Upper lobe of right lung (tissue), 1 donor: ENCODE measurements at regions not wholly inside any gene's neighbourhood (a gene's known extent, or its start where the extent isn't known, plus 50 kb on each side); places are given as distances from the start of the nearest gene placed in this dataset.

ENCODE experiments used
- ATAC-seq: fragments of 200-7000 bp; cut with Tn5 transposase; one replicate; pipeline ENCODE4 v1.9.1; 2020; ENCODE audit warnings: mild to moderate bottlenecking, moderate library complexity
- DNase-seq: peaks from one replicate; pipeline ENCODE4 v3.0.0-alpha.2; 2020
- H3K27ac ChIP-seq: fragments of 200-600 bp; one replicate; pipeline ENCODE4 v1.8.0; 2022
- H3K27me3 ChIP-seq: fragments of 200-600 bp; one replicate; pipeline ENCODE4 v1.8.0; 2022; ENCODE audit warnings: mild to moderate bottlenecking
- H3K36me3 ChIP-seq: fragments of 200-600 bp; one replicate; pipeline ENCODE4 v1.8.0; 2022
- H3K4me1 ChIP-seq: fragments of 200-600 bp; one replicate; pipeline ENCODE4 v1.8.0; 2022
- H3K4me3 ChIP-seq: fragments of 200-600 bp; one replicate; pipeline ENCODE4 v1.8.0; 2022; ENCODE audit warnings: mild to moderate bottlenecking
- H3K9me3 ChIP-seq: fragments of 200-600 bp; one replicate; pipeline ENCODE4 v1.8.0; 2022
- intact Hi-C: fragments of 100-400 bp; cut with DNase I; formaldehyde crosslinking; loops from one replicate; pipeline ENCODE4 v1.11.0; 2022
- TF ChIP-seq, protein P1 (sequence below): fragments of 200-600 bp; IDR thresholded peaks from one replicate; pipeline ENCODE4 v1.8.0; 2022; ENCODE audit warnings: antibody characterized with exemption
- donor health status: DM: no; HTN: yes; CAD: no; lungs with severe emphysema.

DNA sequence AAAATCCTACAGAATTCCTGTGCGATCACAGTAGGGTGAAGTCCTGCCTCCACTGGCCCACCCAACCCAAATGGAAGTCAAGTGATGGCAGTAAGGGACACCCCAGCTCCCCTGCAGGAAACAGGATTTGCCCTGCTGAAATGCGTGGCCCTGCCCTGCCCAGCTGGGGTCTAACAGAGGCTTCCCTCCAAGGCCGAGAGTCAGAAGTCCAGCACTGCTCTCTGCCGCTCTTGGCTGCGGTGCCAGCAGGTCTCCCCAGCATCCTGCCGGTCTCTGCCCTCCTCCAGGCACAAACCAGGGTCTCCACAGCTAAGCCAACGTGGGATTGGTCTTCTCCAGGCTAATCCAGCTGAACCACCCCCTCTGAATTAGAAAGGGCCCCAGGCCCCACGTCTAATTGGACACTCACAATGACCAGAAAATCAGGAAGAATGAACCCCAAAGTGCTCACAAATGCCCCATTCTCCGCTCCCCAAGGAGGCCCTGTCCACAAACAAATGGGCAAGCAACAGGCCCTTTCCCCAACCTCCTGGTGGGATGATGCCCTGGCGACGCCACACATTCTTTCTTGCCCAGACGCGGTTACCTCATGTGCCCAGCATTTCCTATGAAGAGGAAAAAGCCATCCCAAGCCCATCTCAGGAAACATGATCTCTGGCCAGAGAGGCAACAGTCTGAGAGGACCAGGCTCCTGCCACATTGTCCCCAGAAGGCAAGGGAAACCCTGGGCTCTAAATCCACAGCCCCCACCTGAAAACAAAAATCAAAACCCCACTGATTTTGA is 117.2 kb downstream of the BANF2 start:
- intact Hi-C loops, result no loop called here
- peak; percentile 21 for ATAC-seq
- TF ChIP-seq, protein P1, sequence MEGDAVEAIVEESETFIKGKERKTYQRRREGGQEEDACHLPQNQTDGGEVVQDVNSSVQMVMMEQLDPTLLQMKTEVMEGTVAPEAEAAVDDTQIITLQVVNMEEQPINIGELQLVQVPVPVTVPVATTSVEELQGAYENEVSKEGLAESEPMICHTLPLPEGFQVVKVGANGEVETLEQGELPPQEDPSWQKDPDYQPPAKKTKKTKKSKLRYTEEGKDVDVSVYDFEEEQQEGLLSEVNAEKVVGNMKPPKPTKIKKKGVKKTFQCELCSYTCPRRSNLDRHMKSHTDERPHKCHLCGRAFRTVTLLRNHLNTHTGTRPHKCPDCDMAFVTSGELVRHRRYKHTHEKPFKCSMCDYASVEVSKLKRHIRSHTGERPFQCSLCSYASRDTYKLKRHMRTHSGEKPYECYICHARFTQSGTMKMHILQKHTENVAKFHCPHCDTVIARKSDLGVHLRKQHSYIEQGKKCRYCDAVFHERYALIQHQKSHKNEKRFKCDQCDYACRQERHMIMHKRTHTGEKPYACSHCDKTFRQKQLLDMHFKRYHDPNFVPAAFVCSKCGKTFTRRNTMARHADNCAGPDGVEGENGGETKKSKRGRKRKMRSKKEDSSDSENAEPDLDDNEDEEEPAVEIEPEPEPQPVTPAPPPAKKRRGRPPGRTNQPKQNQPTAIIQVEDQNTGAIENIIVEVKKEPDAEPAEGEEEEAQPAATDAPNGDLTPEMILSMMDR, result no peak
- DNase-seq, result no peak
- Histone ChIP-seq H3K9me3 (no peaks in the 10 kb centered on the region), H3K27ac (no peak overlapping the region), H3K36me3 (no peaks in the 10 kb centered on the region), H3K4me1 (no peaks in the 10 kb centered on the region), H3K4me3 (no peak overlapping the region), H3K27me3 (no peaks in the 10 kb centered on the region)

DNA sequence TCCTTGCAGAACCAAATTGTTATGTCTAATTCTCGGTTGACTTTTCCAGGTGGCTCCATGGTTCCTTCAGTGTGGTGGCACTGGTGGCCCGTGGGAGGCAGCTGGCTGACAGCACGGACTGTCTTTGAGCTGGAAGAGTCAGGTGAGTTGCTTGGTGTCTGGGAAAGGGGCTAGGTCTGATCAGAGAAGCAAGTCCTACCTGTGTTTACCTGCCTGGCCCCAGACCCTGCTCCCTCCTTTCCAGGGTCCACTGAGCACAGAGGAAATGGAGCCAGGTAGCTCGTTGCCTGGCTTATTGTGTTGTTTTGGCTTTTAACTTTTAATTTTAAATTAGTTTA is 111.8 kb downstream of the BANF2 start:
- Histone ChIP-seq H3K4me1 (peaks cover 27% of the 10 kb centered on the region), H3K9me3 (no peaks in the 10 kb centered on the region), H3K27me3 (no peaks in the 10 kb centered on the region), H3K4me3 (no peak overlapping the region), H3K36me3 (no peaks in the 10 kb centered on the region), H3K27ac (no peak overlapping the region)
- intact Hi-C loops, result no loop called here
- TF ChIP-seq, protein P1, result no peak
- ATAC-seq (no peak), DNase-seq (no peak)

DNA sequence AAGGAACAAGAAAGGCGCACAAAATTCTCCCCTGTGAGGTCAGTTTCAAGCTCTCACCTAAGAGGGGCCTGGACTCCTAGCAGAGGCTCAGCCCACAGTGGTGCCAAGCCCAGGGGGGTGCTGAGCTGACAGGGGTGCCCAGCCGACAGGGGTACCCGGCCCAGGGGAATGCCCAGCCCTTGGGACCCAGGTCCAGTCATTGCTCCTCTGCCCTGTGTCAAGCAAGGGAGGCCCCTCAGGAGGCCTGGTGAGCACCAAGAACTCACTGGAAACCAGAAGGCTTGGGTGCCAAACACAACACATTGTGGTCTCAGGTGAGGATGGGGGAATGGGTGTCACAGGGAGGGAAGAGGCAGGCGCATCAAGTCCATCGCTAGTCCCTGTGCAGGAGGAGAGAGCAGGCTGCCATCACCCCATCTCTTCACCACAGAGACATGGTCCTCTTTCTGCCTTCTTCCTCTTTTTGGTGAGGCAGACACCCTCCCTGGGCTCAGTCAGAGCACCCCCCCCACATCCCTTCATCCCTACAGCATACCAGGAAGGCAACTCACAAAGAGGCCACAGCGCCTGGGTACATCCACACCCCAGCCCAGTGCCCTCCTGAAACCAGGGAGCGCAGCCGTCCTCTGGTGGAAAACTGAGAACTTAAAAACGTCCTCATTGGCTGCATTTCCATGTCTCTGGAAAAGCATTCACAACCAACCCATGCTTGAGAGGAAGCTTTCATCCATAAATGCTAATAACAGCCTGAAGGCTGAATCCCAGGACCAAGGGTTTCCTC is 111.3 kb downstream of the BANF2 start:
- ATAC-seq (no peak), DNase-seq (no peak)
- intact Hi-C loops, result no loop called here

DNA sequence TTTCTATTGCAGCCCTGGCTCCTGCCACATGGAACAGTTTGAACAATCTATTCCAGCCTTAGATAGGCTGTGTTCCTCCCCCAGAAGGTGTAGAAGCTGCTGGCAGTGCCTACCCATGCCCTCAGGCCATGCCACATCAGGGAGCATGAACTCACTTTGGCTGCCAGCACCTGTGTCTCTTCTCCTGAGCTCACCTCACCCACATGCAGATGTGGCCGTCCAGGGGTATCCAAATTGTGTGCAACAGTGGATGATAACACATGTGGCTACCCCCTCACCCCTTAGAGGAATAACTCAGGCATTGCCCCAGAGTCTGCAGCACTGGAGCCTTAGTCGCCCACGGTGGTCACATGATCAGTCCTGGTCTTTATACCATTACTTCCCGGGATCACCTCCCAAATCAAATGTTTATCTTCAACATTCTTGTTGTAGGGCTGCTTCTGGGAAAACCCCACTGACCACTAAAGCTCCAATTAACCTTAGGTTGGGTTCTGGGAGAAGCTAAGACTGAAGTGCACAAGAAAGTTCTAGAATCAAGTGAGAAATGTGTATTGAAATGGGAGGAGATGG is 110.4 kb downstream of the BANF2 start:
- H3K9me3 ChIP-seq, result no peaks in the 10 kb centered on the region
- H3K27me3 ChIP-seq, result no peaks in the 10 kb centered on the region
- no peaks in the 10 kb centered on the region for H3K36me3 ChIP-seq
- no peak overlapping the region for H3K4me3 ChIP-seq
- intact Hi-C loops, result no loop called here
- TF ChIP-seq, protein P1, result no peak
- no peak overlapping the region for H3K27ac ChIP-seq
- ATAC-seq (peak; percentile 70), DNase-seq (no peak)
- peaks cover 30% of the 10 kb centered on the region for H3K4me1 ChIP-seq

More for the DNA sequence above, 111.3 kb downstream of the BANF2 start:
- Histone ChIP-seq H3K4me1 (peaks cover 30% of the 10 kb centered on the region), H3K36me3 (no peaks in the 10 kb centered on the region), H3K4me3 (no peak overlapping the region), H3K27me3 (no peaks in the 10 kb centered on the region), H3K27ac (no peak overlapping the region), H3K9me3 (no peaks in the 10 kb centered on the region)
- TF ChIP-seq, protein P1, result no peak

DNA sequence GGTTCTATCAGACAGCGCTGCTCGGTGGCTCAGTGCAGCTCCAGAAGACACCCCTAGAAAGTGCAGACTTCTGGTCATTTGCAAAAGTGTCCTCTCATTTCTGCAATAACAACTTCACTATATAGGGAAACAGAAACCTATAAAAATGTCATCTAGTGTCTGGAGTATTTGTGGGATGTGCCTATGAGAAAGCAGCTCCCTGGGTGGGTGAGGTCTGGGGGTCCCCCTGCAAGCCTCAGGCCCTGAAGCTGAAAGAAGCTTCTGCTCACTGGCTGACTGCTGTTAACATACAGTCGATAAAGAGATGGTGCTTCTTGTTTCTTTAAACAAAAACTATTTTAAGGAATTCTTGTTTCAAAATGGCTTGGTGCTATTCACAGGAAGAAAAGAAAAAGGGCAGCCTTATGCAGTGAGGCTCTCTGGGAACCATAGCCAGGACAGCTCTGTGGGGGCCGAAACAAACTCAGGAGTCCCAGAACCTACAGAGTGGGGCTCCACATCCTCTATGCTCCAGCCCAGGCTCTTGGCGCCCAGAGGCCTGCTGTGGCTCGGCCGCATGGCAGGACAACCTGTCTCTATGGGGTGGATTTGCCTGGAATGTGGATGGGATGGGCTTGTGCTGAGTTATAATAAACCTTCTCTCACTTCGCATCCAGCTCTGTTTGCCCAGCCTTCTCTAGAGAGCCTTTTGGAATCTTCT is 109.7 kb downstream of the BANF2 start:
- intact Hi-C loops, result no loop called here
- no peak overlapping the region for H3K27ac ChIP-seq
- H3K4me3 ChIP-seq, result no peak overlapping the region
- ATAC-seq (peak; percentile 61), DNase-seq (no peak)
- TF ChIP-seq, protein P1, result no peak
- H3K4me1 ChIP-seq, result peaks cover 30% of the 10 kb centered on the region
- H3K9me3 ChIP-seq, result no peaks in the 10 kb centered on the region
- H3K36me3 ChIP-seq, result no peaks in the 10 kb centered on the region
- H3K27me3 ChIP-seq, result no peaks in the 10 kb centered on the region
